ENCODE measurements at regions not wholly inside any gene's neighbourhood (a gene's known extent, or its start where the extent isn't known, plus 50 kb on each side); places are given as distances from the start of the nearest gene placed in this dataset.
"Not testable (repeated sequence)": the region's sequence is repeated elsewhere in the genome, so short reads cannot be mapped to it uniquely, and the experiment has no call there.

GRCh38 chr7:132029369-132030085 lies 473.1 kb upstream of the PODXL start:
- DNase-seq, result no peak

DNA sequence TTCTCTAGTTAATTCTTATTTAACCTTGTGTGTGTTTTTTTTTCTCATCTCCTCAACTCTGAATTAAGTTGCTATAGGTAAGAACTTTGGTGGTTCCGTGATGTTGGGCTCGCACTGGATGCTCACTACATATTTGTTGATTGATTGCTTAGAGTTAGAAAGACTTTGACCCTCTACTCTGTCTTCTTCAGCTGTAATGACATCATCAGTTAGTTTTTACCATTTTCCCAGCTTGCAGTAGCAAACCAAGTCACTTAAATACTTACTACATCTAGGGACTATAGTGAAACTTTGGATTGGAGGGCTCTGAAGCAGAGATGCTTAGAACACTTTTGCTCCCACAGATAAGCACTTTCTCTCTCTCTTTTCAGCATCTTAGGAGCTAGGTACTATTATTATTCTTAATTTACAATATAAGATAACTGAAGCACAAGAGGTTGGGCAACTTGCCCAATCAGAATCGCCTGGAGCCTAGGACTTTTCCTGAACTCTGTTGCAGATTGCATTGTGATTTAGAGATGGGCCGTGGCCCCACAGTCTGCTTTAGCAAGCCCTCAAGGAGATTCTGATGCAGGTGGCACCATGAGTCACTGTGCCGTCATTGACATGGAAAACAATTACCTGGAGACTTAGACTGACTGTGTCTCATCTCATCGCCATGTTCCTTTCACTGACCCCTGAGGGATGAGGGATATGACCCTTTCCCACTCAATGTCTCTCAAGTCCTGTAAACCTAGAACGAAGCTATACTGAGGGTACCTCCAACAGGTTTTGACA lies 471.9 kb upstream of the PODXL start:
- no peak for DNase-seq

GRCh38 chr7:132024290-132024689 lies 467.9 kb upstream of the PODXL start:
- no peak for DNase-seq

DNA sequence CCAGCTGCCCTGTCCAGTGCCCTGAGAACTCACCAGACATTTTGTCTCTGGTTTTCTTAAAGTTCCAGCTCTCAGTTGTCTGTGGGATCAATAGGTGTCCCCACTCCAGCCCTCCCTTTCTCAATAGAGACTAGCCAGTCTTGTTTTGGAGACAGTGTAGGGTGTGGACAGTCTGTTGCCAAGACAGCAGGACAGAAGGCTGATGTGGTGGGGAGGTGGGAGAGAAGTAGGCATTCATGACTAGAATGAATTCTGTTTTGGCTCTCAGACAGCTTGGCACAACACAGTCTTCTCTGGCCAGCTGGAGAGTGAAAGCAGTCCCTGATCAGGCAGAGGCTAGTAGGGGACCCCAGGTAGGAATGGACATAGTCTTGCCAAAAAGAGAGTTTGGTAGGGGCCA lies 467.0 kb upstream of the PODXL start:
- DNase-seq, result no peak

- no peak for DNase-seq
Measured at GRCh38 chr7:132022188-132022587, 465.8 kb upstream of the PODXL start.

DNA sequence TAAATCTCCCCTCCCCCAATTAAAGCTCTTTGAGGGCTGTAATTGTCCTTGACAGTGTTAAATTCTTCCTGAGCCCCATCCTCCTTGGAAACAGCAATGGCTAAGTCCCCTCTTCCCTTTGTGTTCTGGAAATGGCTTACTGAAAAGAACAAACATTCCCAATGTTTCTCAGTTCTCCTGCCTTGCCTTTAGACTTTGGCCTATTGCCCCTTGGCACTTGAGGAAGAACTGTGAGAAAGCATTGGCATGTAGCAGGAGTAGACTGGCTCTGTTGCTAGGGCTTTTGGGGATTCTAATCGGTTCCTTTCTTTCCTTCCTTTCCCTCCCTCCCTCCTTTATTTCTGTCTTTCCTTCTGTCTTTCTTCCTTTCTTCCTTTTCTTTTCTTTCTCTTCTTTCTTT lies 463.3 kb upstream of the PODXL start:
- DNase-seq, result no peak

DNA sequence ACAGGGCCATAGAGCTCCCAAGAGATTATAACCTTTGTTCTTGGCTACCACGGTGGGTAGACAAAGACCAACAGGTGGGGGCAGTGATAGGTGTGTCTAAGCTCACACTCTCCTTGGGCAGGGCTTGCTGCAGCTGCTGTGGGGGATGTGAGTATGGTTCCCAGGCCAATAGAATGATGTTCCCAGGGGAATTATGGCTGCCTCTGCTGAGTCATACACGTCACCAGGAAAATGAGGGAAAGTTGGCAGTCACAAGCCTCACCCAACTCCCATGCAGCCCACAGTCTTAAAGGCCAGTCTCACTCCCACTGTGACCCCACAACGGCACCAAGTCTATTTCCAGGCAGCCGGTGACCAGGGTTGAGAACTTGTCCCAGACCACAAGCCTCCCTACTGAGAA lies 453.4 kb upstream of the PODXL start:
- no peak for DNase-seq

DNA sequence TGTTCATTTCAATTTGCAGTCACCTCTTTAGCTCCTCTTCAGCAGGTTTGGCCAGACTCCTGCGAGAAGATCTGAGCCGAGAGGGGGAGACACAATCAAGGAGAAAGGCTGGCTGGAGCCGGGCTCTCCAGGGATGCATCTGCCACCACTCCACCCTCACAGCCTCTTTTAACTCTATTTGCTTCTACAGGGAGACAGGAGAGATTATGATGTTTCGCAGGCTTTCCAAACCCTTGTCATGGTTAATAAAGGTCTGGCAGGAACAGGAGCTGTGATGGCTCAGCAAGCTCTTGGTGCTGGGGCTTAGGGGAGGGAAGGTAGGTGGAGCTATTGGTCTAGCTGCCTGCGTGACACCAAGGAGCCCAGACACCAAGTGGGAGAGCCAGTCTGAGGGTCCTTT lies 448.1 kb upstream of the PODXL start:
- no peak for DNase-seq

- no peak for DNase-seq
Measured at GRCh38 chr7:132002343-132002968, 446.0 kb upstream of the PODXL start.

GRCh38 chr7:132001146-132001545 lies 444.7 kb upstream of the PODXL start:
- no peak for DNase-seq

- DNase-seq, result no peak
Measured at GRCh38 chr7:131999193-131999592, 442.8 kb upstream of the PODXL start.

DNA sequence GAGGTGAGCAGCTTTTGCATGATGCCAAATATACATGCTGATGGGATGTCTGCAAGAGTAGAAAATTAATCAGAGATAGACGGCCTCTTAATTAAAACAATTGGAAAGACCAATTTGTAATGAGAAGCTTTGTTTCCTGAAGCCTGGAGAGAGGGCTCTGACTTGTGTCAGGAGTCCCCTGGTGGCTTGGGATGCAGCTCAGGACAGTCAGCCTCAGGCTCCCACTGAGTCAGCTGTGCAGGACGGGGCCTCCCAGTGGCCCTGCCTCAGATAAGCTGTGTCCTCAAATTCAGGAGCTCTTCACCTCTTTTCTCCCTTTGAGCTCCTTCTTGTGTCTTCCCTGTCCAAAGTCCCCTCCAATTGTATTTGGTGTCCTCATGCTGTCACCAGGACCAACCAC lies 438.9 kb upstream of the PODXL start:
- DNase-seq, result no peak

DNA sequence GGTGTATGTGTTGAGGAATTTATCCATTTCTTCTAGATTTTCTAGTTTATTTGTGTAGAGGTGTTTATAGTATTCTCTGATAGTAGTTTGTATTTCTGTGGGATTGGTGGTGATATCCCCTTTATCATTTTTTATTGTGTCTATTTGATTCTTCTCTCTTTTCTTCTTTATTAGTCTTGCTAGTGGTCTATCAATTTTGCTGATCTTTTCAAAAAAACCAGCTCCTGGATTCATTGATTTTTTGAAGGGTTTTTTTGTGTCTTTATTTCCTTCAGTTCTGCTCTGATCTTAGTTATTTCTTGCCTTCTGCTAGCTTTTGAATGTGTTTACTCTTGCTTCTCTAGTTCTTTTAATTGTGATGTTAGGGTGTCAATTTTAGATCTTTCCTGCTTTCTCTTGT lies 424.6 kb upstream of the PODXL start:
- not testable (repeated sequence) for DNase-seq

DNA sequence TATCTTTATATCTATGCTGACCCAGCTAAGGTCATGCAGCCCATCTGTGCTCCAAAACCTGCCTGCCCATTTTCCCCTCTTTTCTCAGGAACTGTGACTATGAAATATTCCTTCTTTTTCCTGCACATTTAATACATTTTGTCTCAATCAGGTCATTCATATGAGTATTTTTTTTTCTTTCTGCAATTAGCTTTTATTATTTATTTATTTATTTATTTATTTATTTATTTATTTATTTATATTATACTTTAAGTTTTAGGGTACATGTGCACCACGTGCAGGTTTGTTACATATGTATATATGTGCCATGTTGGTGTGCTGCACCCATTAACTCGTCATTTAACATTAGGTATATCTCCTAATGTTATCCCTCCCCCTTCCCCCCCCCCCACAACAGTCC lies 421.7 kb upstream of the PODXL start:
- DNase-seq, result not testable (repeated sequence)

- DNase-seq, result no peak
Measured at GRCh38 chr7:131976411-131976810, 420.0 kb upstream of the PODXL start.

DNA sequence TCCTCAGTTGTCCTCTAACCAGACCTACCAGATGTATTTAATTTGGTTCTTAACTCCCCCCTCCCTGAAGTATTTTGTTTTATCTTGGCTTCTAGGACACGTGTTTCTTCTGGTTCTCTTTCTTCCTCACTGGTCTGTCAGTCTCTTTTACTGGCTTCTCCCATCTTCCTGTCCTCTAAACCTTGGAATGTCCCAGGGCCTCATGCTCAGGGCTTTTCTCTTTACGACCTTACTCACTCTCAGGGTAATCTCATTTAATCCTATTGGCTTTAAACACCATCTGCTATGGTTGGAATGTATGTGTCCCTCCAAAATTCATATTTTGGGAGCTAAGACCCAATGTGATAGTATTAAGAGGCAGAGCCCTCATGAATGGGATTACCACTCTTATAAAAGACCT lies 418.2 kb upstream of the PODXL start:
- DNase-seq, result no peak

DNA sequence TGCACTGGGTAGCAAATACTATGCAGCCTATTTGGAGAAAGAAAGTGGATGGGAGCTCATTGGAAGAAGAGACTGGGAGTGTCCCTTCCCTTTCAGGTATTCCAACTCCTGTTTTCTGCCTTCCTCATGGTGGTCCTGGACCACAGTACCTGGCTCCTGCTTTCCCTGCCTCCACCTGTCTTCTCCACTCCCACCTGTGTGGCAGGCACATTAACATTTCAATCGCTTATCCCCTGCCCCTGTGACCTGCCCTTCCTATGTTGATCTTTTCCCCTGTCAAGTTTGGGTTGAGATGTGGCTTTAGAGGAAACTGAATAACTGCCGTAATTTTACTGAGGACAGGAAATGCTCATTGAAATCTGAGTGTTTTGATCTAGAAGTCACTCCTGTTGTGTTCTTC lies 415.8 kb upstream of the PODXL start:
- no peak for DNase-seq

DNA sequence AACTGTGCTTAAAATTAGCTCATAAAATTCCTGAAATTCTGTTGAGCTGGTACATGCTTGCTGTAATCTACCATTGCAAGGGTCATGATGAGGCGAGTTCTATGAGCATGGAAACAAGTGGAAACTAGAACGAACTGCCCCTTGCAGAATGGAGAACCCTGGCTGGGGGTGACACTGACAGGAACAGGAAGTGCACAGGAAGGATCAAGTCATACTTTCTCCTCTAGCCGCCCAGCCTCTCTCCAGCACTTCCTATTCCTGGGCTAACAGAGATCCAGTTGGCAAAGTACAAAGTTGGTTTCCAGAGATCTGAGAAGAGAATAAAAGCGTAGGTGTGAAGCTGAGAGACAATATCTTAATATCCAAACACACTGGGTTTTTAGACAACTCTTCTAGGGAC lies 414.2 kb upstream of the PODXL start:
- no peak for DNase-seq

- DNase-seq, result no peak
Measured at GRCh38 chr7:131969560-131969959, 413.1 kb upstream of the PODXL start.

- no peak for DNase-seq
Measured at GRCh38 chr7:131967216-131967730, 410.8 kb upstream of the PODXL start.

- no peak for DNase-seq
Measured at GRCh38 chr7:131964203-131964602, 407.8 kb upstream of the PODXL start.

GRCh38 chr7:131961054-131961680 lies 404.7 kb upstream of the PODXL start:
- DNase-seq, result no peak

- DNase-seq, result no peak
Measured at GRCh38 chr7:131959106-131959812, 402.8 kb upstream of the PODXL start.
